ENCODE measurements at regions not wholly inside any gene's neighbourhood (a gene's known extent, or its start where the extent isn't known, plus 50 kb on each side); places are given as distances from the start of the nearest gene placed in this dataset.

GRCh38 chr13:111978546-111978945 lies 88.4 kb upstream of the SOX1 start:
- no peak for DNase-seq (ENCODE audit: extremely low spot score)
- TF ChIP-seq FOXA1 (IDR thresholded peaks at IDR 0.05), result no peak
- TF ChIP-seq BHLHE40 (IDR thresholded peaks at IDR 0.05; ENCODE audit: borderline replicate concordance), result no peak
- no peak for TF ChIP-seq L3MBTL2 (conservative IDR thresholded peaks at IDR 0.05)
- no peak for TF ChIP-seq LEF1 (IDR thresholded peaks at IDR 0.05; ENCODE audit: borderline replicate concordance)
- TF ChIP-seq ZNF384 (IDR thresholded peaks at IDR 0.05), result no peak
- TF ChIP-seq SP1 (IDR thresholded peaks at IDR 0.05), result no peak
- no peak for TF ChIP-seq HDGF (IDR thresholded peaks at IDR 0.05; ENCODE audit: borderline replicate concordance)
- TF ChIP-seq FOXK2 (IDR thresholded peaks at IDR 0.05), result no peak
- TF ChIP-seq ARNT (IDR thresholded peaks at IDR 0.05), result no peak
- TF ChIP-seq TARDBP (IDR thresholded peaks at IDR 0.05), result no peak
- no peak for TF ChIP-seq PKNOX1 (IDR thresholded peaks at IDR 0.05)
- no peak for TF ChIP-seq SUZ12 (IDR thresholded peaks at IDR 0.05)
- TF ChIP-seq CTBP1 (IDR thresholded peaks at IDR 0.05; ENCODE audit: borderline replicate concordance), result no peak
- POLR2A ChIA-PET, result no interaction called here
- CTCF ChIA-PET, result no interaction called here

DNA sequence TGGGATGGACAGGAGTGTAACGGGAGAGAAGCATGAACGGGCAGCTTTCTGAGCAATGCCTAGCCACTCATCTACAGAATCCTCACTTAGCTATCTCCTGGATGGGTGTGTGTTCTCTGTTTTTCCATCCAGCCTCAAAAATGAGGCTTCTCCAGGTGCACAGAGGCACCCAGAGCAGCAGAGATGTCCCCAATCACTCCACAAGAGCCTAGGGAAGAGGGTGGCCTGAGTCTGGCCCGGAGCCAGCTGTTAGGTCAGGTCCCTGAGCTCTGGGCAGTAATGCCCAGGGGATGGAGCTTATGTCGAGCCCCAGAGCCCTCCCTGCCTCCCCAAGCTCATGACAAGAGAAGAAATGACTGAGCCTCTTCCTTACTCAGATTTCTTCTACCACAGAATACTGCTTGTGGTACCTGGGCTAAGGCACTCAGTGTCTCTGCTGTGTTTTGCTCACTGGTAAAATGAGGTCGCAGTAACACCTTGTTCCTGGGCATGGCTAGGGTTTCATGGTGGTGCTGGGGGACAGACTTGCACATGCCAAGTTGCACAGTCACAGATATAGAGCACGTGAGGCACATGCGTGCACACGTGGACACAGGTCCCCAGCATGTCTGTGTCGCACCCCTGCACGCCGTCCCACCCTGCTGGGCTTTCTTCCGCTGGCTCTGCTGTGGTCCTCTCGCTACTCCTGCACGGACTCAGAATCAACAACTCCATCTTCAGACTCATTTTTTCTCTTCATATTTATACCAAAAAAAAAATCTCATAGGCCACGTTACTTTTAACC lies 86.6 kb upstream of the SOX1 start:
- DNase-seq (ENCODE audit: extremely low spot score), result no peak
- TF ChIP-seq FOXM1 (IDR thresholded peaks at IDR 0.05; ENCODE audit: borderline replicate concordance) (no peak), ARNT (IDR thresholded peaks at IDR 0.05) (no peak), PKNOX1 (IDR thresholded peaks at IDR 0.05) (no peak), SP1 (IDR thresholded peaks at IDR 0.05) (no peak), LEF1 (IDR thresholded peaks at IDR 0.05; ENCODE audit: borderline replicate concordance) (no peak), L3MBTL2 (conservative IDR thresholded peaks at IDR 0.05) (no peak), CTBP1 (IDR thresholded peaks at IDR 0.05; ENCODE audit: borderline replicate concordance) (no peak), HDGF (IDR thresholded peaks at IDR 0.05; ENCODE audit: borderline replicate concordance) (no peak)
- ChIA-PET CTCF (no interaction called here), POLR2A (no interaction called here)

GRCh38 chr13:111981006-111981405 lies 85.9 kb upstream of the SOX1 start:
- TF ChIP-seq TARDBP (IDR thresholded peaks at IDR 0.05) (no peak), PKNOX1 (IDR thresholded peaks at IDR 0.05) (no peak), FOXK2 (IDR thresholded peaks at IDR 0.05) (no peak), LEF1 (IDR thresholded peaks at IDR 0.05; ENCODE audit: borderline replicate concordance) (no peak), FOXM1 (IDR thresholded peaks at IDR 0.05; ENCODE audit: borderline replicate concordance) (no peak), HDGF (IDR thresholded peaks at IDR 0.05; ENCODE audit: borderline replicate concordance) (no peak), CTBP1 (IDR thresholded peaks at IDR 0.05; ENCODE audit: borderline replicate concordance) (no peak), SP1 (IDR thresholded peaks at IDR 0.05) (no peak)
- CTCF ChIA-PET, result no interaction called here
- POLR2A ChIA-PET, result no interaction called here
- no peak for DNase-seq (ENCODE audit: extremely low spot score)

- no peak for TF ChIP-seq FOXK2 (IDR thresholded peaks at IDR 0.05)
- TF ChIP-seq BHLHE40 (IDR thresholded peaks at IDR 0.05; ENCODE audit: borderline replicate concordance), result no peak
- TF ChIP-seq PKNOX1 (IDR thresholded peaks at IDR 0.05), result no peak
- TF ChIP-seq ELF4 (IDR thresholded peaks at IDR 0.05), result no peak
- no peak for TF ChIP-seq SUZ12 (IDR thresholded peaks at IDR 0.05)
- TF ChIP-seq NFRKB (IDR thresholded peaks at IDR 0.05), result no peak
- POLR2A ChIA-PET, result no interaction called here
- CTCF ChIA-PET, result no interaction called here
- no peak for DNase-seq (ENCODE audit: extremely low spot score)
Observed at GRCh38 chr13:111981446-111982165, 85.3 kb upstream of the SOX1 start.

- TF ChIP-seq NFRKB (IDR thresholded peaks at IDR 0.05) (no peak), LEF1 (IDR thresholded peaks at IDR 0.05; ENCODE audit: borderline replicate concordance) (no peak), BHLHE40 (IDR thresholded peaks at IDR 0.05; ENCODE audit: borderline replicate concordance) (no peak), FOXA1 (IDR thresholded peaks at IDR 0.05) (no peak), ZNF384 (IDR thresholded peaks at IDR 0.05) (no peak), CTBP1 (IDR thresholded peaks at IDR 0.05; ENCODE audit: borderline replicate concordance) (no peak), L3MBTL2 (conservative IDR thresholded peaks at IDR 0.05) (no peak), ARNT (IDR thresholded peaks at IDR 0.05) (no peak), TARDBP (IDR thresholded peaks at IDR 0.05) (no peak), SP1 (IDR thresholded peaks at IDR 0.05) (no peak), SUZ12 (IDR thresholded peaks at IDR 0.05) (no peak)
- DNase-seq (ENCODE audit: extremely low spot score), result no peak
- ChIA-PET CTCF (no interaction called here), POLR2A (no interaction called here)
Observed at GRCh38 chr13:111984349-111984748, 82.6 kb upstream of the SOX1 start.

GRCh38 chr13:111990362-111990761 lies 76.6 kb upstream of the SOX1 start:
- ChIA-PET POLR2A (no interaction called here), CTCF (no interaction called here)
- DNase-seq (ENCODE audit: extremely low spot score), result no peak
- TF ChIP-seq FOXK2 (IDR thresholded peaks at IDR 0.05), result no peak
- TF ChIP-seq ARNT (IDR thresholded peaks at IDR 0.05), result no peak
- no peak for TF ChIP-seq LEF1 (IDR thresholded peaks at IDR 0.05; ENCODE audit: borderline replicate concordance)
- no peak for TF ChIP-seq ZNF384 (IDR thresholded peaks at IDR 0.05)
- no peak for TF ChIP-seq FOXM1 (IDR thresholded peaks at IDR 0.05; ENCODE audit: borderline replicate concordance)
- TF ChIP-seq ELF4 (IDR thresholded peaks at IDR 0.05), result no peak
- TF ChIP-seq PKNOX1 (IDR thresholded peaks at IDR 0.05), result no peak
- no peak for TF ChIP-seq CTBP1 (IDR thresholded peaks at IDR 0.05; ENCODE audit: borderline replicate concordance)
- no peak for TF ChIP-seq NFRKB (IDR thresholded peaks at IDR 0.05)
- TF ChIP-seq SUZ12 (IDR thresholded peaks at IDR 0.05), result no peak
- no peak for TF ChIP-seq SP1 (IDR thresholded peaks at IDR 0.05)
- no peak for TF ChIP-seq FOXA1 (IDR thresholded peaks at IDR 0.05)
- no peak for TF ChIP-seq TARDBP (IDR thresholded peaks at IDR 0.05)
- TF ChIP-seq HDGF (IDR thresholded peaks at IDR 0.05; ENCODE audit: borderline replicate concordance), result no peak
- TF ChIP-seq L3MBTL2 (conservative IDR thresholded peaks at IDR 0.05), result no peak
- TF ChIP-seq BHLHE40 (IDR thresholded peaks at IDR 0.05; ENCODE audit: borderline replicate concordance), result no peak

Measured in HEK293T (cell line).